Sigmoid colon (tissue), 6 donors: ENCODE measurements at regions not wholly inside any gene's neighbourhood (a gene's known extent, or its start where the extent isn't known, plus 50 kb on each side); places are given as distances from the start of the nearest gene placed in this dataset.

ENCODE experiments used
- DNase-seq: peaks from one replicate; pipeline ENCODE4 v3.0.0-alpha.2; 2019
- H3K27ac ChIP-seq, 4 donors: fragments of 200-600 bp; sonication (generic); one replicate each; pipeline ENCODE4 v1.5.1; 2016 to 2019; ENCODE audit warnings: mild to moderate bottlenecking in 1 of 4
- H3K27me3 ChIP-seq, 3 donors: fragments of 200-600 bp; sonication (generic); one replicate each; pipeline ENCODE4 v1.5.1; 2019; ENCODE audit warnings: mild to moderate bottlenecking in 1 of 3
- H3K36me3 ChIP-seq, 4 donors: fragments of 200-600 bp; sonication (generic); one replicate each; pipeline ENCODE4 v1.5.1; 2016 to 2019
- H3K4me1 ChIP-seq, 4 donors: fragments of 200-600 bp; sonication (generic); one replicate each; pipeline ENCODE4 v1.5.1; 2017 to 2019
- H3K4me3 ChIP-seq, 4 donors: fragments of 200-600 bp; sonication (generic); one replicate each; pipeline ENCODE4 v1.5.1; 2017 to 2019; ENCODE audit warnings: mild to moderate bottlenecking in 2 of 4, moderate library complexity in 1 of 4
- H3K9me3 ChIP-seq, 4 donors: fragments of 200-600 bp in 3 of 4; sonication (generic) in 3 of 4; one replicate each; pipeline versions ENCODE4 v1.5.1 to v1.6.1; 2013 to 2019
- CTCF ChIP-seq, 4 experiments: fragments of 450-650 bp in 3 of 4; fragments of 200-600 bp in 1 of 4; IDR thresholded peaks; one replicate each; pipeline ENCODE4 v1.5.1; 2016 to 2019; ENCODE audit warnings: antibody characterized with exemption in 4 of 4, mild to moderate bottlenecking in 3 of 4, moderate library complexity in 2 of 4
- EP300 ChIP-seq, 4 donors: sonication (generic); formaldehyde crosslinking; IDR thresholded peaks; one replicate each; pipeline ENCODE4 v1.6.1; 2017; ENCODE audit warnings: antibody characterized with exemption in 4 of 4
- POLR2A ChIP-seq, 2 donors: fragments of 450-650 bp; IDR thresholded peaks; one replicate each; pipeline ENCODE4 v1.6.1; 2016; ENCODE audit warnings: antibody characterized with exemption in 2 of 2, mild to moderate bottlenecking in 2 of 2, moderate library complexity in 2 of 2
- POLR2AphosphoS5 ChIP-seq, 4 donors: sonication (generic); formaldehyde crosslinking; IDR thresholded peaks; one replicate each; pipeline ENCODE4 v1.6.1; 2017; ENCODE audit warnings: antibody characterized with exemption in 4 of 4
- WGBS, 2 donors: extraction: QIAGEN DNeasy Blood & Tissue Kit; methylation state at CpG; one replicate each; pipeline ENCODE4 v1.1.7; 2013; 5-methylcytosine and 5-hydroxymethylcytosine counted together
- intact Hi-C: fragments of 100-400 bp; cut with DNase I; formaldehyde crosslinking; loops from one replicate; pipeline ENCODE4 v1.15.1; 2023
- donor health status: healthy with polysubstance abuse.
- donor health status: healthy.

- 94 to 95% methylated on average over 2 of the region's 2 CpGs for WGBS, 2 donors
- H3K4me3 ChIP-seq = no peak overlapping the region
- H3K27ac ChIP-seq = no peak overlapping the region
- H3K27me3 ChIP-seq = no peaks in the 10 kb centered on the region
- H3K36me3 ChIP-seq = no peaks in the 10 kb centered on the region
- intact Hi-C loops = no loop called here
- TF ChIP-seq POLR2AphosphoS5 (IDR thresholded peaks at IDR 0.05) (no peak), POLR2A (IDR thresholded peaks at IDR 0.05) (no peak), CTCF (IDR thresholded peaks at IDR 0.05) (no peak), EP300 (IDR thresholded peaks at IDR 0.05) (no peak)
- H3K4me1 ChIP-seq = no peaks in the 10 kb centered on the region
- DNase-seq = no peak
- peaks cover 0 to 5% (median 0%) of the 10 kb centered on the region in 4 donors for H3K9me3 ChIP-seq
These were observed 229.1 kb downstream of the GUCY2F start for GRCh38 chrX:109252789-109253188.

- no peaks in the 10 kb centered on the region for H3K27me3 ChIP-seq
- intact Hi-C loops = no loop called here
- WGBS, 2 donors = 0% methylated on average over 1 of the region's 1 CpG
These were observed 263.1 kb downstream of the GUCY2F start for GRCh38 chrX:109218761-109219160.

GRCh38 chrX:109199726-109200125, 282.2 kb downstream of the GUCY2F start:
- Histone ChIP-seq H3K4me1 (no peaks in the 10 kb centered on the region), H3K4me3 (no peak overlapping the region), H3K36me3 (no peaks in the 10 kb centered on the region), H3K9me3 (no peaks in the 10 kb centered on the region), H3K27me3 (no peaks in the 10 kb centered on the region), H3K27ac (no peak overlapping the region)
- no peak for TF ChIP-seq CTCF (IDR thresholded peaks at IDR 0.05)
- no peak for TF ChIP-seq POLR2A (IDR thresholded peaks at IDR 0.05)
- TF ChIP-seq EP300 (IDR thresholded peaks at IDR 0.05) = no peak
- no peak for TF ChIP-seq POLR2AphosphoS5 (IDR thresholded peaks at IDR 0.05)
- DNase-seq = no peak
- 45 to 62% methylated on average over 2 of the region's 2 CpGs for WGBS, 2 donors
- intact Hi-C loops = no loop called here

More at GRCh38 chrX:109218761-109219160, 263.1 kb downstream of the GUCY2F start:
- H3K4me3 ChIP-seq = no peak overlapping the region
- H3K36me3 ChIP-seq = no peaks in the 10 kb centered on the region
- no peak overlapping the region for H3K27ac ChIP-seq
- H3K9me3 ChIP-seq = no peaks in the 10 kb centered on the region
- DNase-seq = no peak
- H3K4me1 ChIP-seq = no peaks in the 10 kb centered on the region
- no peak for TF ChIP-seq POLR2A (IDR thresholded peaks at IDR 0.05)
- no peak for TF ChIP-seq EP300 (IDR thresholded peaks at IDR 0.05)
- no peak for TF ChIP-seq CTCF (IDR thresholded peaks at IDR 0.05)
- no peak for TF ChIP-seq POLR2AphosphoS5 (IDR thresholded peaks at IDR 0.05)

- TF ChIP-seq EP300 (IDR thresholded peaks at IDR 0.05) (no peak), POLR2AphosphoS5 (IDR thresholded peaks at IDR 0.05) (no peak), CTCF (IDR thresholded peaks at IDR 0.05) (no peak), POLR2A (IDR thresholded peaks at IDR 0.05) (no peak)
- Histone ChIP-seq H3K4me3 (no peak overlapping the region), H3K9me3 (no peaks in the 10 kb centered on the region), H3K4me1 (no peaks in the 10 kb centered on the region), H3K27me3 (no peaks in the 10 kb centered on the region), H3K27ac (no peak overlapping the region), H3K36me3 (no peaks in the 10 kb centered on the region)
- DNase-seq = no peak
- WGBS, 2 donors = 88 to 92% methylated on average over 1 of the region's 1 CpG
- intact Hi-C loops = no loop called here
These were observed 291.3 kb downstream of the GUCY2F start for GRCh38 chrX:109190542-109190941.

GRCh38 chrX:109187473-109188168, 294.3 kb downstream of the GUCY2F start:
- 18 to 62% methylated on average over 2 of the region's 2 CpGs for WGBS, 2 donors
- Histone ChIP-seq H3K36me3 (no peaks in the 10 kb centered on the region), H3K4me1 (no peaks in the 10 kb centered on the region), H3K4me3 (no peak overlapping the region), H3K27me3 (no peaks in the 10 kb centered on the region), H3K9me3 (no peaks in the 10 kb centered on the region), H3K27ac (no peak overlapping the region)
- DNase-seq = no peak
- TF ChIP-seq CTCF (IDR thresholded peaks at IDR 0.05) = no peak
- TF ChIP-seq POLR2A (IDR thresholded peaks at IDR 0.05) = no peak
- TF ChIP-seq POLR2AphosphoS5 (IDR thresholded peaks at IDR 0.05) = no peak
- no peak for TF ChIP-seq EP300 (IDR thresholded peaks at IDR 0.05)
- intact Hi-C loops = no loop called here
